H9 (cell line): ENCODE measurements at regions not wholly inside any gene's neighbourhood (a gene's known extent, or its start where the extent isn't known, plus 50 kb on each side); places are given as distances from the start of the nearest gene placed in this dataset.
A peak's percentile ranks its signal among the peaks of the same experiment; 100 is the strongest.

Source experiments
- DNase-seq: peaks from one replicate; pipeline ENCODE4 v3.0.0-alpha.2; 2017
- H2AFZ ChIP-seq: one replicate; pipeline ENCODE4 v1.6.1; 2013; ENCODE audit warnings: mild to moderate bottlenecking, low read length, control low read depth, moderate library complexity
- H2AK5ac ChIP-seq: 2 replicates; pipeline ENCODE4 v1.6.1; 2013; ENCODE audit warnings: low read length, control low read depth, mixed read lengths; ENCODE audit not compliant: insufficient read length
- H2BK120ac ChIP-seq: one replicate; pipeline ENCODE4 v1.6.1; 2013; ENCODE audit warnings: low read depth, mild to moderate bottlenecking, low read length, control low read depth, inconsistent platforms; ENCODE audit not compliant: poor library complexity, severe bottlenecking
- H2BK12ac ChIP-seq: 2 replicates; pipeline ENCODE4 v1.6.1; 2013; ENCODE audit warnings: low read length, control low read depth, mixed read lengths, low read depth; ENCODE audit not compliant: insufficient read length
- H2BK15ac ChIP-seq: 2 replicates; pipeline ENCODE4 v1.6.1; 2013; ENCODE audit warnings: low read depth, low read length, control low read depth
- H2BK20ac ChIP-seq: one replicate; pipeline ENCODE4 v1.6.1; 2013; ENCODE audit warnings: low read depth, mild to moderate bottlenecking, low read length, control low read depth, inconsistent platforms; ENCODE audit not compliant: poor library complexity, severe bottlenecking
- H2BK5ac ChIP-seq: 2 replicates; pipeline ENCODE4 v1.6.1; 2013; ENCODE audit warnings: low read length, control low read depth, mixed read lengths; ENCODE audit not compliant: insufficient read length
- H3K14ac ChIP-seq: 2 replicates; pipeline ENCODE4 v1.6.1; 2013; ENCODE audit warnings: low read length, control low read depth; ENCODE audit not compliant: insufficient read depth
- H3K18ac ChIP-seq: 2 replicates; pipeline ENCODE4 v1.6.1; 2013; ENCODE audit warnings: low read depth, mild to moderate bottlenecking, mixed read lengths, low read length, control low read depth; ENCODE audit not compliant: insufficient read length
- H3K23ac ChIP-seq: 2 replicates; pipeline ENCODE4 v1.6.1; 2013; ENCODE audit warnings: low read length, control low read depth, mixed read lengths, low read depth; ENCODE audit not compliant: insufficient read length
- H3K23me2 ChIP-seq: 2 replicates; pipeline ENCODE4 v1.6.1; 2013; ENCODE audit warnings: low read depth, mild to moderate bottlenecking, mixed read lengths, low read length, control low read depth; ENCODE audit not compliant: insufficient read length, poor library complexity, severe bottlenecking
- H3K27ac ChIP-seq: 2 replicates; pipeline ENCODE4 v1.5.1; 2013; ENCODE audit warnings: low read length, control low read depth, mixed read lengths, low read depth; ENCODE audit not compliant: insufficient read length
- H3K27me3 ChIP-seq: 2 replicates; pipeline ENCODE4 v1.6.1; 2013; ENCODE audit warnings: low read length, control low read depth, inconsistent platforms; ENCODE audit not compliant: insufficient read depth
- H3K4ac ChIP-seq: 2 replicates; pipeline ENCODE4 v1.6.1; 2013; ENCODE audit warnings: low read depth, mild to moderate bottlenecking, control low read depth, inconsistent platforms, low read length, moderate library complexity
- H3K4me1 ChIP-seq: 2 replicates; pipeline ENCODE4 v1.6.1; 2013; ENCODE audit warnings: low read length, control low read depth, inconsistent platforms; ENCODE audit not compliant: insufficient read depth
- H3K4me2 ChIP-seq: 2 replicates; pipeline ENCODE4 v1.6.1; 2013; ENCODE audit warnings: low read length, control low read depth, mixed read lengths; ENCODE audit not compliant: insufficient read length, insufficient read depth
- H3K56ac ChIP-seq: 2 replicates; pipeline ENCODE4 v1.6.1; 2013; ENCODE audit warnings: low read depth, mild to moderate bottlenecking, mixed read lengths, low read length, control low read depth; ENCODE audit not compliant: insufficient read length
- H3K79me1 ChIP-seq: 2 replicates; pipeline ENCODE4 v1.6.1; 2013; ENCODE audit warnings: low read depth, mild to moderate bottlenecking, moderate library complexity, low read length, control low read depth, inconsistent platforms; ENCODE audit not compliant: insufficient read depth, poor library complexity, severe bottlenecking
- H3K79me2 ChIP-seq: 2 replicates; pipeline ENCODE4 v1.6.1; 2013; ENCODE audit warnings: low read length, control low read depth, inconsistent platforms; ENCODE audit not compliant: insufficient read depth
- H3K9ac ChIP-seq: 2 replicates; pipeline ENCODE4 v1.6.1; 2013; ENCODE audit warnings: low read length, control low read depth, mixed read lengths; ENCODE audit not compliant: insufficient read length; ENCODE audit errors: extremely low read depth
- H3K9me3 ChIP-seq: one replicate; pipeline ENCODE4 v1.6.1; 2013; ENCODE audit warnings: low read depth, low read length, inconsistent platforms; ENCODE audit not compliant: control insufficient read depth
- H3T11ph ChIP-seq: one replicate; pipeline ENCODE4 v1.6.1; 2013; ENCODE audit warnings: mild to moderate bottlenecking, low read length, control low read depth, inconsistent platforms
- H4K20me1 ChIP-seq: one replicate; pipeline ENCODE4 v1.6.1; 2013; ENCODE audit not compliant: control insufficient read depth, insufficient read length, insufficient read depth
- H4K5ac ChIP-seq: 2 replicates; pipeline ENCODE4 v1.6.1; 2013; ENCODE audit warnings: low read depth, mild to moderate bottlenecking, mixed read lengths, low read length, control low read depth; ENCODE audit not compliant: insufficient read length
- H4K8ac ChIP-seq: replicated peaks from 2 replicates; pipeline ENCODE4 v1.6.1; 2013; ENCODE audit warnings: low read length, control low read depth, mixed read lengths, low read depth; ENCODE audit not compliant: insufficient read length
- H4K91ac ChIP-seq: 2 replicates; pipeline ENCODE4 v1.6.1; 2013; ENCODE audit warnings: low read depth, mild to moderate bottlenecking, moderate library complexity, mixed read lengths, low read length, control low read depth; ENCODE audit not compliant: insufficient read length
- H3K27ac Mint-ChIP-seq, 3 experiments: 2 replicates in 2 of 3; 3 replicates in 1 of 3; pipeline ENCODE4 v1.8.0; 2020 to 2021; ENCODE audit warnings: mixed read lengths in 3 of 3, mild to moderate bottlenecking in 1 of 3, moderate library complexity in 1 of 3
- H3K27me3 Mint-ChIP-seq: 2 replicates; pipeline ENCODE4 v1.8.0; 2021; ENCODE audit warnings: low read depth, mild to moderate bottlenecking, moderate library complexity, mixed read lengths
- H3K36me3 Mint-ChIP-seq, 3 experiments: 2 replicates in 2 of 3; 3 replicates in 1 of 3; pipeline ENCODE4 v1.8.0; 2020 to 2021; ENCODE audit warnings: low read depth in 3 of 3, mixed read lengths in 3 of 3; ENCODE audit not compliant: insufficient read depth in 1 of 3
- H3K4me1 Mint-ChIP-seq, 2 experiments: 2 replicates each; pipeline ENCODE4 v1.8.0; 2020; ENCODE audit warnings: mixed read lengths in 2 of 2
- H3K4me3 Mint-ChIP-seq, 2 experiments: 2 replicates in 1 of 2; 3 replicates in 1 of 2; pipeline ENCODE4 v1.8.0; 2020 to 2021; ENCODE audit warnings: mild to moderate bottlenecking in 2 of 2, mixed read lengths in 2 of 2, moderate library complexity in 1 of 2
- H3K9me3 Mint-ChIP-seq, 2 experiments: 2 replicates in 1 of 2; 3 replicates in 1 of 2; pipeline ENCODE4 v1.8.0; 2020; ENCODE audit warnings: mild to moderate bottlenecking in 2 of 2, mixed read lengths in 2 of 2, moderate library complexity in 1 of 2
- CTCF ChIP-seq: fragments of 200-600 bp; sonication (generic); conservative IDR thresholded peaks from 3 replicates; pipeline ENCODE4 v1.8.0; 2021; ENCODE audit warnings: antibody characterized with exemption, mild to moderate bottlenecking
- WGBS: extraction: QIAGEN DNeasy Blood & Tissue Kit; methylation state at CpG from one replicate; pipeline ENCODE4 v1.1.7; 2013; ENCODE audit warnings: missing lambda C conversion rate, low lambda C conversion rate, mixed read lengths; ENCODE audit not compliant: insufficient read length; ENCODE audit errors: extremely low coverage; 5-methylcytosine and 5-hydroxymethylcytosine counted together

- Histone ChIP-seq H3K9me3 (no peaks in the 10 kb centered on the region), H2BK120ac (no peak overlapping the region), H3K4me1 (peaks cover 7% of the 10 kb centered on the region; the same call in 1 of the 2 replicates), H2AK5ac (no peak overlapping the region), H3K23ac (no peak overlapping the region), H3K56ac (no peak overlapping the region), H3K4me2 (no peak overlapping the region), H4K91ac (no peak overlapping the region), H3K18ac (no peak overlapping the region), H2BK12ac (no peak overlapping the region), H4K5ac (no peak overlapping the region), H3K79me1 (no peaks in the 10 kb centered on the region), H3K23me2 (no peaks in the 10 kb centered on the region), H3K79me2 (no peaks in the 10 kb centered on the region), H4K8ac (no peak overlapping the region), H3T11ph (no peak overlapping the region), H2BK5ac (no peak overlapping the region), H3K9ac (no peak overlapping the region), H3K27me3 (no peaks in the 10 kb centered on the region), H2BK15ac (no peak overlapping the region), H4K20me1 (no peaks in the 10 kb centered on the region), H3K27ac (no peak overlapping the region), H2AFZ (no peak overlapping the region), H2BK20ac (no peak overlapping the region), H3K14ac (no peak overlapping the region), H3K4ac (no peak overlapping the region)
- Mint-ChIP-seq H3K4me3 (no peak overlapping the region), H3K27ac (peak overlapping the region in 2 of 3 experiments; percentile 42 to 79; a peak in 2 of 7 replicates), H3K4me1 (peaks cover 30 to 38% of the 10 kb centered on the region in 2 experiments), H3K9me3 (no peaks in the 10 kb centered on the region), H3K27me3 (no peaks in the 10 kb centered on the region), H3K36me3 (no peaks in the 10 kb centered on the region; a peak in 1 of 7 replicates)
- no peak for TF ChIP-seq CTCF
- DNase-seq, result no peak
- no CpG with 5 or more reads among the region's 2 CpGs for WGBS
Observed at GRCh38 chr2:58568901-58569300, 327.8 kb upstream of the FANCL start.
